Stomach (tissue), 4 donors: ENCODE measurements at regions not wholly inside any gene's neighbourhood (a gene's known extent, or its start where the extent isn't known, plus 50 kb on each side); places are given as distances from the start of the nearest gene placed in this dataset.

Experiments used
- CTCF ChIP-seq, 7 experiments: fragments of 450-650 bp in 4 of 7; fragments of 200-600 bp in 3 of 7; sonication (generic) in 3 of 7; IDR thresholded peaks; one replicate each; pipeline ENCODE4 v1.5.1; 2016 to 2019; ENCODE audit warnings: antibody characterized with exemption in 7 of 7, control low read depth in 2 of 7, mild to moderate bottlenecking in 1 of 7
- EP300 ChIP-seq: sonication (generic); formaldehyde crosslinking; IDR thresholded peaks from one replicate; pipeline ENCODE4 v1.6.1; 2017; ENCODE audit warnings: antibody characterized with exemption
- POLR2A ChIP-seq, 4 donors: fragments of 450-650 bp; IDR thresholded peaks; one replicate each; pipeline ENCODE4 v1.6.1; 2016; ENCODE audit warnings: antibody characterized with exemption in 4 of 4, control low read depth in 2 of 4, mild to moderate bottlenecking in 1 of 4, moderate library complexity in 1 of 4
- POLR2AphosphoS5 ChIP-seq, 3 donors: sonication (generic); formaldehyde crosslinking; IDR thresholded peaks; one replicate each; pipeline ENCODE4 v1.6.1; 2016; ENCODE audit warnings: antibody characterized with exemption in 3 of 3

- no peak for TF ChIP-seq CTCF (IDR thresholded peaks at IDR 0.05)
- TF ChIP-seq POLR2AphosphoS5 (IDR thresholded peaks at IDR 0.05), result no peak
- no peak for TF ChIP-seq POLR2A (IDR thresholded peaks at IDR 0.05)
- no peak for TF ChIP-seq EP300
Observed at GRCh38 chr14:42909659-42910058, 1303.0 kb downstream of the LRFN5 start.
